ENCODE measurements at regions not wholly inside any gene's neighbourhood (a gene's known extent, or its start where the extent isn't known, plus 50 kb on each side); places are given as distances from the start of the nearest gene placed in this dataset.

- TF ChIP-seq CTCF (IDR thresholded peaks at IDR 0.05) (no peak), POLR2AphosphoS5 (IDR thresholded peaks at IDR 0.05) (no peak), POLR2A (IDR thresholded peaks at IDR 0.05) (no peak)
Measured at GRCh38 chr6:15044948-15045347, 200.9 kb upstream of the JARID2 start.

All from sigmoid colon (tissue), 4 donors.